ENCODE measurements at regions not wholly inside any gene's neighbourhood (a gene's known extent, or its start where the extent isn't known, plus 50 kb on each side); places are given as distances from the start of the nearest gene placed in this dataset.
A peak's percentile ranks its signal among the peaks of the same experiment; 100 is the strongest.

DNA sequence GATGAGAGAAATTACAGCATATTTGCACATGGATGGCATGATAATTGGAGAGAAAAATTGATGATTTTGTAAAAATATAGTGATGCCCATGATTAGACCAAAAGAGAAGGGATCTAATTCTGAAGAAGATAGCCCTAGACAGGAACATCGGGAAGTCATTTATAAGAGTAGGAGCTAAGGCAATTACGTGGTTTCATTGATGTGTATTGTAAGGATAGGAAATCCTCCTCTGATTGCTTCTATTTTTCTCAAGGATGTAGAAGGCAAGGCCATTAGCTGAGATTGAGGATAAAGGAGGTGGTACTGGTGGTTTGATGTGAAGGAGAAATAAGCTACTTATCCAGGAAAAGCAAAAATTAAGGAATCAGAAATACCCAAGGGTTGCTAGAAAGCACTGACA is 176.5 kb upstream of the SOX11 start:
- no peak overlapping the region for H4K91ac ChIP-seq (ENCODE audit: low read depth, low read length, poor library complexity)
- no peaks in the 10 kb centered on the region for H3K36me3 ChIP-seq (replicated peaks in 1 of 2; ENCODE audit: control insufficient read depth in 2 of 2, insufficient read depth in 2 of 2, low read length in 2 of 2)
- no peak overlapping the region for H2BK12ac ChIP-seq (ENCODE audit: low read length)

DNA sequence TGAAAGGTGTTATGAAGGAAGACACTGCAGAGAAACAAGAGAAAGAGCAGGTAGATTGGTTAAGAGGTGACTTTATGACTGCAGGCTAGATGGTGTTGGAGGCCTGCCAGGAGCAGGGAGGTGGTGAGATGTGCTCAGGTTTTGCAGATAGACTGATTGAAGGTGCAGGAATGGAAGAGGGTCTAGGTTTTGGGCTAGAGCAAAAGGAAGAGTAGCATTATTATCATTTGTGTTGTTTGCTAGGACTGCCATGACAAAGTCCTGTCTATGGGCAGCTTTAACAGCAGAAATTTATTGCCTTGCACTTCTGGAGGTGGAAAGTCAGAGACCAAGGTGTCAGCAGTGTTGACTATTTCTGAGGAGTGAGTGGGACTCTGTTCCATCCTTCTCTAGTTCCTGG is 172.9 kb upstream of the SOX11 start:
- Histone ChIP-seq H2AFZ (ENCODE audit: low read length) (peak overlapping the region; percentile 64), H4K8ac (ENCODE audit: low read depth, low read length) (no peak overlapping the region), H4K91ac (ENCODE audit: low read depth, low read length, poor library complexity) (no peak overlapping the region), H3K14ac (ENCODE audit: low read length) (no peak overlapping the region), H3K4me3 (ENCODE audit: low read length in 2 of 2) (no peak overlapping the region), H3K4ac (ENCODE audit: low read length) (no peak overlapping the region), H3K9me3 (replicated peaks in 1 of 2; ENCODE audit: control insufficient read depth in 2 of 2, insufficient read depth in 1 of 2, low read depth in 1 of 2, low read length in 2 of 2) (no peaks in the 10 kb centered on the region), H3K9ac (ENCODE audit: low read depth, low read length, poor library complexity) (no peak overlapping the region), H3K27me3 (ENCODE audit: control insufficient read depth in 3 of 3, insufficient read depth in 3 of 3, low read depth in 1 of 3, low read length in 3 of 3) (no peaks in the 10 kb centered on the region), H2AK5ac (ENCODE audit: low read depth, low read length) (no peak overlapping the region), H2BK12ac (ENCODE audit: low read length) (no peak overlapping the region), H3K18ac (ENCODE audit: low read length) (no peak overlapping the region), H3K23ac (ENCODE audit: low read depth, low read length, poor library complexity) (no peak overlapping the region), H3K79me1 (ENCODE audit: low read depth, low read length) (no peaks in the 10 kb centered on the region), H3K4me1 (ENCODE audit: control insufficient read depth in 2 of 2, insufficient read depth in 1 of 2, low read depth in 1 of 2, low read length in 2 of 2) (peaks cover 7 to 13% of the 10 kb centered on the region in 2 donors), H2BK120ac (ENCODE audit: low read depth, low read length) (no peak overlapping the region), H3K36me3 (replicated peaks in 1 of 2; ENCODE audit: control insufficient read depth in 2 of 2, insufficient read depth in 2 of 2, low read length in 2 of 2) (no peaks in the 10 kb centered on the region), H3K27ac (replicated peaks; ENCODE audit: low read length) (no peak overlapping the region), H2BK15ac (ENCODE audit: low read length) (no peak overlapping the region), H3K4me2 (ENCODE audit: insufficient read depth, low read length, poor library complexity, severe bottlenecking) (no peak overlapping the region), H2BK5ac (ENCODE audit: low read length) (no peak overlapping the region)
- no peak for DNase-seq (ENCODE audit: low spot score)

More for the DNA sequence above, 176.5 kb upstream of the SOX11 start:
- H3K79me1 ChIP-seq (ENCODE audit: low read depth, low read length): no peaks in the 10 kb centered on the region
- no peak overlapping the region for H3K27ac ChIP-seq (replicated peaks; ENCODE audit: low read length)
- peaks cover 4 to 5% of the 10 kb centered on the region in 2 donors for H3K4me1 ChIP-seq (ENCODE audit: control insufficient read depth in 2 of 2, insufficient read depth in 1 of 2, low read depth in 1 of 2, low read length in 2 of 2)
- H3K9ac ChIP-seq (ENCODE audit: low read depth, low read length, poor library complexity): no peak overlapping the region
- H2BK15ac ChIP-seq (ENCODE audit: low read length): no peak overlapping the region
- H3K9me3 ChIP-seq (replicated peaks in 1 of 2; ENCODE audit: control insufficient read depth in 2 of 2, insufficient read depth in 1 of 2, low read depth in 1 of 2, low read length in 2 of 2): no peaks in the 10 kb centered on the region
- H3K4me3 ChIP-seq (ENCODE audit: low read length in 2 of 2): no peak overlapping the region
- H3K18ac ChIP-seq (ENCODE audit: low read length): no peak overlapping the region
- no CpG with 5 or more reads among the region's 2 CpGs for WGBS, 2 donors (ENCODE audit: extremely low coverage in 2 of 2, insufficient read length in 2 of 2, insufficient replicate concordance in 1 of 2)
- no peak for DNase-seq (ENCODE audit: low spot score)
- H2AK5ac ChIP-seq (ENCODE audit: low read depth, low read length): no peak overlapping the region
- no peak overlapping the region for H2AFZ ChIP-seq (ENCODE audit: low read length)
- no peak overlapping the region for H4K8ac ChIP-seq (ENCODE audit: low read depth, low read length)
- no peak overlapping the region for H3K4ac ChIP-seq (ENCODE audit: low read length)
- H3K27me3 ChIP-seq (ENCODE audit: control insufficient read depth in 3 of 3, insufficient read depth in 3 of 3, low read depth in 1 of 3, low read length in 3 of 3): no peaks in the 10 kb centered on the region
- no peak overlapping the region for H3K4me2 ChIP-seq (ENCODE audit: insufficient read depth, low read length, poor library complexity, severe bottlenecking)
- H3K14ac ChIP-seq (ENCODE audit: low read length): no peak overlapping the region
- H2BK120ac ChIP-seq (ENCODE audit: low read depth, low read length): no peak overlapping the region
- H2BK5ac ChIP-seq (ENCODE audit: low read length): no peak overlapping the region
- H3K23ac ChIP-seq (ENCODE audit: low read depth, low read length, poor library complexity): no peak overlapping the region

DNA sequence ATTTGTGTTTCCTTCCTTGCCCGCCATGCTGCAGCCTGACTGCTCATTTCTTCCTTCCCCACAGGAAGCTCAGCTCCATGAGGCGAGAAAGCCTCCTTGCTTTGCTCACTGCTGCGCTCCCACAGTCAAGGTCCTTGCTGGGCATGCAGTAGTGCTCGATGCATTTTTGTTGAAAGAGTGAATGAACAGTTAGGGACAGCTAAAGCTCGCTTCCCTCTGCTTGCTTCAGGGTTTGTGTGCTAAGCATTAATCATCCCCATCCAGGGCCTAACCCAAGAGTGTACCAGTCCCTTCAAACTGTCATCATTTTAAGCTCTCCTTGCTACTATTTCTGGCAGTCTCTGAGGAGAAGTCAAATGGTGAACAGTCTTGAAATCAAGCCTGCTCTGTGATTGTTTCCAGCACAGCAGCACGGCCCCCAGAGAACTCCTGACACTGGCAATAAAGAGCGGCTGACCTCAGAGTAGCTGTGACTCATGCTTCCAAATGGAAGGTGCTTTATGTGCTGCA is 171.7 kb upstream of the SOX11 start:
- Histone ChIP-seq H3K4me1 (ENCODE audit: control insufficient read depth in 2 of 2, insufficient read depth in 1 of 2, low read depth in 1 of 2, low read length in 2 of 2) (peaks cover 7 to 13% of the 10 kb centered on the region in 2 donors), H4K8ac (ENCODE audit: low read depth, low read length) (no peak overlapping the region), H3K36me3 (replicated peaks in 1 of 2; ENCODE audit: control insufficient read depth in 2 of 2, insufficient read depth in 2 of 2, low read length in 2 of 2) (no peaks in the 10 kb centered on the region), H3K18ac (ENCODE audit: low read length) (peak overlapping the region; percentile 66), H2BK12ac (ENCODE audit: low read length) (no peak overlapping the region), H3K4ac (ENCODE audit: low read length) (no peak overlapping the region), H2AFZ (ENCODE audit: low read length) (peak overlapping the region; percentile 64), H3K27me3 (ENCODE audit: control insufficient read depth in 3 of 3, insufficient read depth in 3 of 3, low read depth in 1 of 3, low read length in 3 of 3) (no peaks in the 10 kb centered on the region), H2BK5ac (ENCODE audit: low read length) (no peak overlapping the region), H2AK5ac (ENCODE audit: low read depth, low read length) (no peak overlapping the region), H3K4me3 (ENCODE audit: low read length in 2 of 2) (peak overlapping the region in 1 of 2 donors; percentile 34), H3K23ac (ENCODE audit: low read depth, low read length, poor library complexity) (no peak overlapping the region), H2BK120ac (ENCODE audit: low read depth, low read length) (no peak overlapping the region), H3K9ac (ENCODE audit: low read depth, low read length, poor library complexity) (no peak overlapping the region), H3K9me3 (replicated peaks in 1 of 2; ENCODE audit: control insufficient read depth in 2 of 2, insufficient read depth in 1 of 2, low read depth in 1 of 2, low read length in 2 of 2) (no peaks in the 10 kb centered on the region), H4K91ac (ENCODE audit: low read depth, low read length, poor library complexity) (no peak overlapping the region), H3K27ac (replicated peaks; ENCODE audit: low read length) (peak overlapping the region; percentile 41), H2BK15ac (ENCODE audit: low read length) (no peak overlapping the region), H3K4me2 (ENCODE audit: insufficient read depth, low read length, poor library complexity, severe bottlenecking) (no peak overlapping the region), H3K79me1 (ENCODE audit: low read depth, low read length) (no peaks in the 10 kb centered on the region), H3K14ac (ENCODE audit: low read length) (no peak overlapping the region)
- no peak for DNase-seq (ENCODE audit: low spot score)
- no CpG with 5 or more reads among the region's 7 CpGs for WGBS, 2 donors (ENCODE audit: extremely low coverage in 2 of 2, insufficient read length in 2 of 2, insufficient replicate concordance in 1 of 2)

DNA sequence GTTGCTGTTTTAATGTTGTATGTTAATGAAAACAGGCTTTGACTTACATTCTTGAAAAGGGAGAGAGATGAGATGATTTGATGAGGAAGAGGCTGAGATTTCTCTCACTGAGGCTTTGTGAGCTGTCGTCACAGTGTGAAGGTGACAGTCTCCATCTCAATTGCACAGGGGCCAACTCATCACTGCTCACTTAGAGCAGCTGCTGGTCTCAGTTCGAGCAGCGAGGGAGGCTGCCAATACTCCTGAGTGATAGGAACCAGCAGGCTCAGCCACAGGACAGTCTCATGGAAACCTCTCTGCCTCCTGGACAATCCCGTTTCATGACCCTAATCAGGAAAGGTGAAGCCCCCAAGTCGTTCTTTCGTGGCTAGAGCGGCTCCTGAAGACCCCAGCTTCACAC is 170.7 kb upstream of the SOX11 start:
- H3K14ac ChIP-seq (ENCODE audit: low read length): no peak overlapping the region
- no peak overlapping the region for H3K27ac ChIP-seq (replicated peaks; ENCODE audit: low read length)
- H3K23ac ChIP-seq (ENCODE audit: low read depth, low read length, poor library complexity): no peak overlapping the region
- peak overlapping the region; percentile 64 for H2AFZ ChIP-seq (ENCODE audit: low read length)
- no peaks in the 10 kb centered on the region for H3K9me3 ChIP-seq (replicated peaks in 1 of 2; ENCODE audit: control insufficient read depth in 2 of 2, insufficient read depth in 1 of 2, low read depth in 1 of 2, low read length in 2 of 2)
- no peaks in the 10 kb centered on the region for H3K79me1 ChIP-seq (ENCODE audit: low read depth, low read length)
- no peak overlapping the region for H2AK5ac ChIP-seq (ENCODE audit: low read depth, low read length)
- no peak overlapping the region for H2BK120ac ChIP-seq (ENCODE audit: low read depth, low read length)
- no peak overlapping the region for H3K4me3 ChIP-seq (ENCODE audit: low read length in 2 of 2)
- H3K4me1 ChIP-seq (ENCODE audit: control insufficient read depth in 2 of 2, insufficient read depth in 1 of 2, low read depth in 1 of 2, low read length in 2 of 2): peaks cover 7 to 13% of the 10 kb centered on the region in 2 donors
- H3K18ac ChIP-seq (ENCODE audit: low read length): no peak overlapping the region
- no peak overlapping the region for H4K8ac ChIP-seq (ENCODE audit: low read depth, low read length)
- no peak overlapping the region for H3K9ac ChIP-seq (ENCODE audit: low read depth, low read length, poor library complexity)
- H4K91ac ChIP-seq (ENCODE audit: low read depth, low read length, poor library complexity): no peak overlapping the region
- DNase-seq (ENCODE audit: low spot score): no peak
- H3K4me2 ChIP-seq (ENCODE audit: insufficient read depth, low read length, poor library complexity, severe bottlenecking): no peak overlapping the region
- no peak overlapping the region for H3K4ac ChIP-seq (ENCODE audit: low read length)
- no peak overlapping the region for H2BK12ac ChIP-seq (ENCODE audit: low read length)
- no CpG with 5 or more reads among the region's 7 CpGs for WGBS, 2 donors (ENCODE audit: extremely low coverage in 2 of 2, insufficient read length in 2 of 2, insufficient replicate concordance in 1 of 2)
- no peak overlapping the region for H2BK5ac ChIP-seq (ENCODE audit: low read length)
- no peak overlapping the region for H2BK15ac ChIP-seq (ENCODE audit: low read length)
- H3K36me3 ChIP-seq (replicated peaks in 1 of 2; ENCODE audit: control insufficient read depth in 2 of 2, insufficient read depth in 2 of 2, low read length in 2 of 2): no peaks in the 10 kb centered on the region
- no peaks in the 10 kb centered on the region for H3K27me3 ChIP-seq (ENCODE audit: control insufficient read depth in 3 of 3, insufficient read depth in 3 of 3, low read depth in 1 of 3, low read length in 3 of 3)
